NCI-H1105 treated with DMSO at 0.1 percent for 48 hours (cell line): ENCODE measurements at regions not wholly inside any gene's neighbourhood (a gene's known extent, or its start where the extent isn't known, plus 50 kb on each side); places are given as distances from the start of the nearest gene placed in this dataset.

Experiments used
- DNase-seq: peaks from one replicate; lab custom pipeline; 2025; lab: John Stamatoyannopoulos, UW

DNA sequence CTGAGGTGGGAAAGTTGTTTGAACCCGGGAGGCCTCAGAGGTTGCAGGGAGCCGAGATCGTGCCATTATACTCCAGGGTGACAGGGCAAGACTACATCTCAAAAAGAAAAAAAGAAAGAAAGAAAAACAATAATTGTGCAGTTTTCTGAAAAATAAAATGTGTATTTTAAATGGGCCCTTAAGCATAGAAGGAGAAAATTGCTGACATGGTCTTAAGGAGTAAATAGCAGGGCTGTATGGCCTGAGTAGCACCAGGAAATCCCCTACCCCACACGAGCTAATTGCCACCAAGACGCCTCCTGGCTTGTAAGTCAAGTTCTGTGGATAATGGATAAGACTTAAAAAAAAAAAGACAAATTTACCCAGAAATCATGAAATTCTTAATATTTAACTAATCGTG is 271.4 kb upstream of the NCKAP5 start:
- DNase-seq = no peak

- DNase-seq = no peak
These were observed 272.5 kb upstream of the NCKAP5 start for GRCh38 chr2:133840761-133841160.

GRCh38 chr2:133841900-133842299 is 273.6 kb upstream of the NCKAP5 start:
- DNase-seq = no peak

DNA sequence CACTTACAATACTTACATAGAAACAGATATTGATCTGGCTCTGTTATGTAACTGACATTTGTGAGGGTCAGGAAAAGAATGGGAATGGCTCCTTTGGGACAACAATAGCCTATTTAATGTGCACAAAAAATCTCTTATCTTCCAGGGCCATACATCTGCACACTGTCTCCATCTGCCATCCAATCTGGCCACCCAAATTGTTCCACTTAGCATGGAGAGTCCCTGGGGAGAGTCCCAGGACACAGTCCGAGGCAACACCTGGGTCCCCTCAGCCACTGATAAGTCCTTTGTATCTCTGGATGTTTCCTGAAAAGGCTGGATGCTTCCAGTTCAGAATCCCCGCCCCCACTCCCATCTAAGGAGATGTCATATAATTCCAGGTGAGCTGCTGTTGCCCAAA is 274.2 kb upstream of the NCKAP5 start:
- DNase-seq = no peak

DNA sequence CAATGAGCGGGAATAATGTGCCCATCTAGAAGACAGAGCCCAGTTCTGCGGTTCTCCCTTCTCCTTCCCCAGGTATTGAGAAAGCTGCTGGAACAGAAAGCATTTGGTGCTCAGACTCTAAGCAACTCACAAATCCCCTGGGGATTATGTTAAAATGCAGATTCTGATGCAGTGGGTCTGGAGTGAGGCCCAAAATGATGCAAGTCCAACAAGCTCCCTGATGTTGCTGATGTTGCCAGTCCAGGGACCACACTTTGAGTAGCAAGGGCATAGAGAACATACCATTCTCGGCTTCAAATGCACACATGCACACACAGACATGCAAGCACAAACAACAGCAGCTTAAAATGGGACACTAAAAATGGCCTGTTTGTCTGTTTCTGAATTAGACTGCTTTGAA is 274.8 kb upstream of the NCKAP5 start:
- DNase-seq = no peak

DNA sequence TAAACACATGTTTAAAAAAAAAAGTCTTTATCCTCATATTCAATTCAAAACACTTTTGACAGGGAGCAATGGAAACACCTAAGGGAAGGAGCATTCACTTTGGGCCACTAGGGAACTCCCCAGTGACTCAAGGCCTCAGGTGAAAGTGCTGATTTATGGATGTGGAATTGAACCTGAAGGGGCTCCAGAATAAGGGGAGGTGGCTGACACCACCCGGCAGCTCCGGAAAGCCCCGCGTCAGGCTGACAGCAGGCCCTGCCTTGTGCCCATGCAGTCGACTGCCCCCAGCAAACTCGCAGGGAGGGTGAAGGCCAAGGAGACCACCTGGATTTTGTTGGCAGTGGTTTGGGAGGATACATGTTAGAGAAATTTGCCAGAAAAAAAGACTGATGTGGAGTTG is 275.3 kb upstream of the NCKAP5 start:
- DNase-seq = no peak

DNA sequence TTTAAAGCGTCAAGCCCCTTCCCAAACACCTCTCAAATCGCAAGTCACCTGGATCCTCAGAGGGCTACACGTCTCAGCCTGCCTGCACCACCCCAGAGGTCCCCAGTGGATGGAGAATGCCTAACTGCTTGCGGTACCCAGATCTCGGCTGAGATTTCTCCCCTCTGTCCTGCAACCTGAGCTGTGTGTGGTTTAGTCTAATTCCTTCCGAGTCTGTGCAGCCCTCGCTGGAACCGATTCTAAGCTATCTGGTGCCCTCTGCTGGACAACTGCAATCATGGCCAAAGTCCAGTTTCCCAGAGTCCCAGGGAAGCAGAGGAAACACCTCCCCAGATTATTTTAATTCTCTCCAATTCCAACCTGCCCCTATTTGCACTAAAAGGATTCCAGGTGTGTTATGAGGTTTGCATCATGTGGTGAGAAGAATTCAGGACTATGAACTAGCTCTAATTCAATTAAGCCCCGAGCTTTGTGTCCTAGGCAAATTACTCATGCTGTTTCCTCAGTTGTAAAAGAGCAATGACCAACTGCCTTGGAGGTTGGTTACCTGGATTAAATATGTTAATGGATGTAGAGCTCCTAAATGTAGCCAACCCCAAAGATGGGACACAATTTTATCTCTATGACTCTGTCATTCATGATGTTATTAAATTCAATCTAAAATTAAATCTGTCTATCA is 276.1 kb upstream of the NCKAP5 start:
- peak; percentile 58 for DNase-seq

- no peak for DNase-seq
These were observed 278.2 kb upstream of the NCKAP5 start for GRCh38 chr2:133846476-133846875.

GRCh38 chr2:133847591-133847990 is 279.3 kb upstream of the NCKAP5 start:
- DNase-seq = no peak

GRCh38 chr2:133848111-133848649 is 279.9 kb upstream of the NCKAP5 start:
- no peak for DNase-seq

DNA sequence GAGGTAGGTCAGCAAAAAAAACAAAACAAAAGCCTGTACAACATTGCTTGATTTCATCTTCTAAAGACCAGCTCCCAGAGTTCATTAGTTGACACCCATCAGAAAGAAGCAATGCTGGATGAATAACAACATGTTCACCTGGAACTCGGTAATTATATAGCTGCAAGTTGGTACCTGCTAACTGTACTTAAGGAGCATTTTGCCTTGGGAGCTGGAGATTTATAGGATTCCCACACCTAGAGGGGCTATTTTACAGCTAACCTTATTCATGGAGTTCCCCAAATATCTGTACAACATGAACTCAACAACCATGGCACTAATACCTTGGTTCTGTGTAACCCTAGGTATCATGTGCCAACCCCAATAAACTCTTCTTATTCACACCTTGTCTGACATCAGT is 281.1 kb upstream of the NCKAP5 start:
- peak; percentile 59 for DNase-seq

DNA sequence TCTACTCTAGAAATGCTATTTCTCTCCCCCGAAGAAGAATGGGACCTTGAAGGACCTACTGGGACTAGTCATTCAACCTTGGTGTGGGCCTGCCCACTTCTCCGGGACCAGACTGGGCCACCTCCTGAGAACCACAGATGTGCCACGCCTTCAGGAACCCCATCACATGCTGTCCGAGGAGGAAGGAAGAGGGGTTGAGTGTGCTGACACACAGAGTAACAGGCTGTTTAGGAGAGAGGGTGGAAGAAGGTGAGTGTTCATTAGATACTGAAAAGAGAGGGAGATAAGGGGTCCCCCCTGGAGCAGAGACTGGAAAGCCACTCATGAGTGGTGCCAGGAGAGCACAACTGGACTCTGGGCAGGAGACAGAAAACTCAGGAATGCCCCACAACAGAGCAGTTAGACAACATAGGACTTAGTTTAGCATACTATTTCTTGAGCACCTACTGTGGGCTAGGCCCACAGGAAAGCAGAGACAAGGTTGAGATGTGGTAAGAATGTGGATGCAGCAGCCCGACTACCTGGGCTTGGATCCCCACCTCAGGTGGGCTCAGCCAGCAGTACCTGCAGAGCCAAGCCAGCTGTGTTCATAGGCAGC is 286.4 kb upstream of the NCKAP5 start:
- DNase-seq = no peak

- no peak for DNase-seq
These were observed 287.3 kb upstream of the NCKAP5 start for GRCh38 chr2:133855526-133855925.

GRCh38 chr2:133856678-133857077 is 288.4 kb upstream of the NCKAP5 start:
- no peak for DNase-seq

DNA sequence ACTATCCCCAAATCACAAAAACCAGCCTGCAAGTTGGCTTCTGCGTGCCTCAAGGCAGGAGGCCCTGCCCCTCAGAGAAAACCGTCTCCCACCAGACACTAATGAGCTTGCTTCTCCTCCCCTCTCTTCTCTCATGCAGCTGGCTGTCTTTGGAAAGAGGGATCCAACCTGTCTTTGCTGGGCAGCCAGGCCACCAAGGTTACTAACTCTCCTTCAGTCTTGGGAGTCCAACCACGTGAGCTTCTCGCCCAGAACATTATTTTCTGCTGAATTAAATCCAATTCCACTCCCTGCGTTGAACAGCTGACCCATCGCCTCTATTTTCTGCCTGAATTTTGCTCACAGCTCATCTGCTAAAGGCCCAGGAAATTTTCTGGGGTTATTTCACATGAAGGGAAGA is 291.3 kb upstream of the NCKAP5 start:
- DNase-seq = no peak

GRCh38 chr2:133862400-133862977 is 294.2 kb upstream of the NCKAP5 start:
- DNase-seq = no peak

DNA sequence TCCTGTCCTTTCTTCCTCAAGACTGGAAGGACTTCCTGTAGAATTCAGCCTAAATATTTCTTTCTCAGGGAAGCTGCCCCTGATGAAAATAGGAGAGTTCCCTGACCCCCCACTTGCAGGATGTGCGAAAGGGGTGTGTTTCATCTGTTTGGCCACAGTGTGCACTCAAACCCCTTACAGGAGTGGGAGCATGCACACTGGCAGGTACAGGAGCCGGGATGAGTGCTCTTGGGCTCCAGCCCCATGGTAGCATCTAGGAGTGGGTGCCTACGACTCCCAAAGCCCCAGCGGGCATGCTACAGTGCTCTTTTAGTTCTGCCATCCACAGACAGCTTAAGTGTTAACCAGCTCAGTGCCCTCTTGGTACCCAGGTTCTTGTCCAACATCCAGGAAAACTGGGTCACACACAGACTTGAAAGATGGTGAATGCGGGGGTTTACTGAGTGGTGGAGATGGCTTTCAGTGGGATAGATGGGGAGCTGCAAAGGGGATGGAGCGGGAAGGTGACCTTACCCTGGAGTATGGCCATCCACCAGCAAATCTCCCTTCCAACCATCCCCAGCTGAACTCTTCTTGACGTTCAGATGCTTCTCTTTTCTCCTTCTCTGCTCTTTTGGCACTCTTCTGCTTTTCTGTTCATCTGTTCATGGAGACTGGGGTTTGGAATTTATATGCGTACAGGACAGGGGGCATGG is 295.0 kb upstream of the NCKAP5 start:
- no peak for DNase-seq

DNA sequence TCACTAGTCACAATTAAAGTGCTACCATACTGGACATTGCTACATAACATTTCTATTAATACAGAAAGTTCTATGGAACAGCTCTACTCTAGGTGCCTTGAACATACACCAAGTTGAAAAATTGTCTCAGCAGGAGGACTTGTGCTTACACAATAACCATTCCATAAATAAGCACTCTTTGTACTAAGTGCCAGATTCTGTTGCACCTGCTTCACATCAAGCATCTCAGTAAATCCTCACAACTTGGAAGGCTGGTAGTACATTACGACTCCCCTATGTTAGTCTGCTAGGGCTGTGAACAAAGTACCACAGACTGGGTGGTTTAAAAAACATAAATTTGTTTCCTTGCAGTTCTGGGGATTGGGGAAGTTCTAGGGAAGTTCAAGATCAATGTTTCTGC is 296.9 kb upstream of the NCKAP5 start:
- no peak for DNase-seq

- no peak for DNase-seq
These were observed 298.9 kb upstream of the NCKAP5 start for GRCh38 chr2:133867166-133867565.

DNA sequence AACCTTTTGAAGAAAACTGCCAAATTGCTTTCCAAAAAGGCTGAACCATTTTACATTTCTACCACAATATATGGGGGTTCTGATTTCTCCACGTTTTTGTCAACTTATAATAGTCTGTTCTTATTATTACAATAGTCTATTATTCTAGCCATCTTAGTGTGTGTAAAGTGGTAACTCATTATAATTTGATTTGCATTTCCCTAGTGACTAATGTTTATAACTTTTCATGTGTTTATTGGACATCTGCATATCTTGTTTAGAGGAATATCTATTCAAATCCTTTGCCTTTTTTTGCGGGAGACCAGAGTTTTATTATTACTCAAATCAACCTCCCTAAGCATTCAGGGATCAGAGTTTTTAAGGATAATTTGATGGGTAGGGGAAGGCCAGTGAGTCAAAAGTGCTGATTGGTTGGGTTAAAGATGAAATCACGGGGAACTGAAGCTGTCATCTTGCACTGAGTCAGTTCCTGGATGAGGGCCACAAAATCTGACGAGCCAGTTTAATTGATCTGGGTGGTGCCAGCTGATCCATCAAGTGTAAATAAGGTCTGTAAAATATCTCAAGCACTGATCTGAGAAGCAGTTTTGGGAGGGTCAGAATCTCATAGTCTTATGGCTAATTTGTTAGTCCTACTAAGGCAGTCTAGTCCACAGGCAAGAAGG is 303.4 kb upstream of the NCKAP5 start:
- no peak for DNase-seq

DNA sequence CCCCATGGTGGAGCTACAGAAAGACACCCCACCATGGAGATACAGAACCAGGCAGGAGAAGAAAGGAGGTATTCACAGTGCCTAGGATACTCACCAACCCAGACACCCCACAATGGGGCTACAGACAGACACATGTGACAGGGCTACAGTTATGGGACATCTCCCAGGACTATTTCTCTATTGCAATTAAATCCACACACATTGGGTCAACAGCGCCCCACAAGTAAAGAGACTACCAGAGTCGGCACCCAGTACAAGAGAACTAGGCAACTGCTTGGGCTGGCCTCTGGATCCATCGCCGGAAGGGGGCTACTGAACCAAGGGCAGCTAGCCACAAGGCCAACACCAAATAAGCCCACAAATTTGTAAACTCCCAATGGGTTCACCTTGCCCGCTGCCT is 310.1 kb upstream of the NCKAP5 start:
- no peak for DNase-seq

DNA sequence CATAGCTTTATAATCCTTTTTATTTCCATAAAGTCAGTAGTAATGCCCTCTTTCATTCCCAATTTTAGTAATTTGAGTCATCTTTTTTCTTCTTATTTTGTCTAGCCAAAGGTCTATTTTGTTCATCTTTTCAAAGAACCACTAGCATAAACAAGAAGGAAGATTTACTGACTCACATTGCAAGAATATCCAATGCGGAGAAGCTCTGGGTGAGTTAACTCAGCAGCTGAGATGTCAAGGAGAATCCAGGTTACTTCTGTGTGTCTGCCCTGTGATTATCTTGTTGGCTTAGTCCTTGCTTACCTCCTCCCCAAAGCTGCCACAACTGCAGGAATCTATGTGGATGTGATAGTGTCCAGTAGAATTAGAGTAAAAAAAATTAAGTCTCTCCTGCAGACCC is 311.4 kb upstream of the NCKAP5 start:
- DNase-seq = no peak
